K562 (cell line): ENCODE measurements at regions not wholly inside any gene's neighbourhood (a gene's known extent, or its start where the extent isn't known, plus 50 kb on each side); places are given as distances from the start of the nearest gene placed in this dataset.

Experiments used
- ATF1 ChIP-seq, 2 experiments: fragments of 450-650 bp in 1 of 2; IDR thresholded peaks; 2 replicates each; pipeline ENCODE4 v1.6.1; 2016; ENCODE audit warnings: missing compliant biosample characterization in 1 of 2, missing genetic modification characterization in 1 of 2
- BRCA1 ChIP-seq, 2 experiments: fragments of 450-650 bp in 1 of 2; sonication (generic) in 1 of 2; formaldehyde crosslinking in 1 of 2; IDR thresholded peaks; 2 replicates each; pipeline versions ENCODE4 v1.5.0 to v1.6.1; 2017 to 2020; ENCODE audit warnings: mild to moderate bottlenecking in 1 of 2, missing genetic modification reagents in 1 of 2
- DDX20 ChIP-seq: fragments of 450-650 bp; IDR thresholded peaks from 2 replicates; pipeline ENCODE4 v1.6.1; 2016; ENCODE audit warnings: missing genetic modification characterization, low read depth, mild to moderate bottlenecking, missing compliant biosample characterization, moderate library complexity
- HDAC1 ChIP-seq, 2 experiments: fragments of 450-650 bp; IDR thresholded peaks; 2 replicates each; pipeline ENCODE4 v1.6.1; 2016 to 2017; ENCODE audit warnings: inconsistent platforms in 1 of 2, mild to moderate bottlenecking in 1 of 2, moderate library complexity in 1 of 2
- MAFF ChIP-seq: IDR thresholded peaks from 2 replicates; pipeline ENCODE4 v1.6.1; 2012; ENCODE audit warnings: low read length, improper control_type of control experiment
- PRPF4 ChIP-seq: fragments of 200-400 bp; formaldehyde crosslinking; IDR thresholded peaks from one replicate; pipeline ENCODE4 v1.6.1; 2017; ENCODE audit warnings: low read length, low read depth, mild to moderate bottlenecking; ENCODE audit not compliant: insufficient read depth, poor library complexity, severe bottlenecking
- REST ChIP-seq, 2 experiments: fragments of 450-650 bp; formaldehyde crosslinking in 1 of 2; IDR thresholded peaks; 2 replicates each; pipeline versions ENCODE4 v1.4.0 to v1.6.1; 2014 to 2020; ENCODE audit warnings: mild to moderate bottlenecking in 2 of 2, borderline replicate concordance in 1 of 2, low read depth in 1 of 2
- ZNF76 ChIP-seq: fragments of 250-450 bp; sonication (Bioruptor Pico); IDR thresholded peaks from 2 replicates; pipeline ENCODE4 v1.4.0; 2020; ENCODE audit warnings: mild to moderate bottlenecking, moderate library complexity, borderline replicate concordance
- TF ChIP-seq, protein P1 (sequence below), 3 experiments: fragments of 200-800 bp in 1 of 3; sonication (Bioruptor generic) in 1 of 3; sonication (generic) in 1 of 3; formaldehyde crosslinking in 1 of 3; IDR thresholded peaks; 2 replicates each; pipeline versions ENCODE4 v1.6.1 to v1.8.0; 2016 to 2022; ENCODE audit warnings: mild to moderate bottlenecking in 2 of 3, missing compliant biosample characterization in 2 of 3, missing genetic modification characterization in 2 of 3, missing genetic modification reagents in 1 of 3
- TF ChIP-seq, protein P2 (sequence below), 3 experiments: IDR thresholded peaks in 2 of 3; conservative IDR thresholded peaks in 1 of 3; 2 replicates each; pipeline ENCODE4 v1.5.1; 2011 to 2012; ENCODE audit warnings: low read length in 3 of 3, mild to moderate bottlenecking in 3 of 3, control low read depth in 2 of 3, improper control_type of control experiment in 1 of 3, inconsistent platforms in 1 of 3, low read depth in 1 of 3, mixed read lengths in 1 of 3, moderate library complexity in 1 of 3; ENCODE audit not compliant: insufficient read depth in 2 of 3

DNA sequence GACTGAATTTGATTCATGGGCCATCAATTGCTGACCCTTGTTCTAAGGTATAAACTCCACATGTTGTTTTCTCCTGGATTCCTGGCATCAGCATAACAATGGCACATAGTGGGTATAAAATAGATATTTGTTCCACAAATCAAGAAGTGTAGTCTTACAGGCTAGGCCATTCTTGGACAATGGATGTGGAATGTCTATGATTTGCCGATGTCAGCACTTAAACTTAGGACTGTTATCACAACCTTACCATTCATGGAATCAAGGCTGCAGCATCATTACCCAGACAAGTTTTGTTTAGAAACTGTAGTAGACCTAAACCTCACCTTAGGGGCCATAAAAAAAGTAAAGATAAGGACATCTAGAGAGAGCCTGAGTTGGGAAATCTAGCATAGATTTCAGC is 680.0 kb downstream of the BRINP1 start:
- TF ChIP-seq BRCA1 (IDR thresholded peaks at IDR 0.05): no peak
- no peak for TF ChIP-seq BRCA1 (CRISPR knock-in tag; IDR thresholded peaks at IDR 0.05)
- TF ChIP-seq MAFF: no peak
- TF ChIP-seq, protein P1, sequence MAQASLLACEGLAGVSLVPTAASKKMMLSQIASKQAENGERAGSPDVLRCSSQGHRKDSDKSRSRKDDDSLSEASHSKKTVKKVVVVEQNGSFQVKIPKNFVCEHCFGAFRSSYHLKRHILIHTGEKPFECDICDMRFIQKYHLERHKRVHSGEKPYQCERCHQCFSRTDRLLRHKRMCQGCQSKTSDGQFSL (CRISPR knock-in tag; IDR thresholded peaks at IDR 0.05): no peak
- TF ChIP-seq, protein P1 (tag; IDR thresholded peaks at IDR 0.05): no peak
- TF ChIP-seq REST (IDR thresholded peaks at IDR 0.05; ENCODE audit: borderline replicate concordance): no peak
- TF ChIP-seq REST (CRISPR knock-in tag; IDR thresholded peaks at IDR 0.05; ENCODE audit: low read depth): no peak
- no peak for TF ChIP-seq HDAC1 (IDR thresholded peaks at IDR 0.05)
- TF ChIP-seq, protein P2, sequence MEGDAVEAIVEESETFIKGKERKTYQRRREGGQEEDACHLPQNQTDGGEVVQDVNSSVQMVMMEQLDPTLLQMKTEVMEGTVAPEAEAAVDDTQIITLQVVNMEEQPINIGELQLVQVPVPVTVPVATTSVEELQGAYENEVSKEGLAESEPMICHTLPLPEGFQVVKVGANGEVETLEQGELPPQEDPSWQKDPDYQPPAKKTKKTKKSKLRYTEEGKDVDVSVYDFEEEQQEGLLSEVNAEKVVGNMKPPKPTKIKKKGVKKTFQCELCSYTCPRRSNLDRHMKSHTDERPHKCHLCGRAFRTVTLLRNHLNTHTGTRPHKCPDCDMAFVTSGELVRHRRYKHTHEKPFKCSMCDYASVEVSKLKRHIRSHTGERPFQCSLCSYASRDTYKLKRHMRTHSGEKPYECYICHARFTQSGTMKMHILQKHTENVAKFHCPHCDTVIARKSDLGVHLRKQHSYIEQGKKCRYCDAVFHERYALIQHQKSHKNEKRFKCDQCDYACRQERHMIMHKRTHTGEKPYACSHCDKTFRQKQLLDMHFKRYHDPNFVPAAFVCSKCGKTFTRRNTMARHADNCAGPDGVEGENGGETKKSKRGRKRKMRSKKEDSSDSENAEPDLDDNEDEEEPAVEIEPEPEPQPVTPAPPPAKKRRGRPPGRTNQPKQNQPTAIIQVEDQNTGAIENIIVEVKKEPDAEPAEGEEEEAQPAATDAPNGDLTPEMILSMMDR (IDR thresholded peaks at IDR 0.05 in 2 of 3, conservative IDR thresholded peaks at IDR 0.05 in 1 of 3; ENCODE audit: insufficient read depth in 2 of 3, low read depth in 1 of 3, low read length in 3 of 3): no peak
- TF ChIP-seq ZNF76: no peak
- TF ChIP-seq ATF1 (CRISPR knock-in tag; IDR thresholded peaks at IDR 0.05): no peak
- no peak for TF ChIP-seq ATF1 (tag; IDR thresholded peaks at IDR 0.05)
- no peak for TF ChIP-seq DDX20 (tag)
- TF ChIP-seq PRPF4: no peak
